SKM-1 treated with dmso at 0.1 percent for 144 hours (cell line): ENCODE measurements at regions not wholly inside any gene's neighbourhood (a gene's known extent, or its start where the extent isn't known, plus 50 kb on each side); places are given as distances from the start of the nearest gene placed in this dataset.

Source experiments
- DNase-seq: peaks from one replicate; lab custom pipeline; 2025; ENCODE audit not compliant: unreplicated experiment; lab: John Stamatoyannopoulos, UW

DNA sequence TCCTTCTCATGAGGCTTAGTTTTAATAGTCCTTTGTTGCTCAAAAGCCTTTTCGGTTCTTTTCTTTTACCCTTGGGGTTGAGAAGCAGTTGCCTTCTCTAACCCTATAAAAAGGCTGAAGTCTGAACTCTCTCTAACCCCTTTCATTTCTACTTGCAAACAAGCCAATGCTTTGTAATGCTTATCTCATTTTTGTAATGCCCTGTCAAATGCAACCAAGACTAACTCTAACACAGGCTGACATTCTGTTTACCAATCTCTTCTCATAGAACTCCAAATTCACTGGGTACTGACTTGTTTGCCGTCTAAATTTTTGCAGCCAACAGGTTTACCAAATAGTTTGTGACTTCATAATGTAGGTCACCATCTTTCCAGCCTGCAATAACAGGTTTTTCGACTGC lies 233.9 kb upstream of the SNX7 start:
- no peak for DNase-seq

DNA sequence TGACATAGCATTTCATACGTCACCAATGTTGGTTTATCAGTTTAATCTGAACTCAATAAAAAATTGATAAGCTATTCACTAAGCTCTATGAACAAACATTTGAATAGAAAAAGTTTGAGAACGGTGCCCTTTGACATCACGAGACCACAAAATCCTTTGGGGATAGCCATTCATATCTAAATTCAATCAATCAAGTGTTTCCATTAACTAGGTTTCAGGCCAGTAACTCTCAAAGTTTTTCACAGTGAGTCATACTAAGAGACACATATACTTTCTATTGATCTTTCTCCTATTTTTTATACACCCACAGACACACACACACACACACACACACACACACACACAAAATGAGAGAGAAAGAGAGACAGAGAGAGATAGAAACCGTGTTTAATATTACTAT lies 235.4 kb upstream of the SNX7 start:
- DNase-seq, result no peak

DNA sequence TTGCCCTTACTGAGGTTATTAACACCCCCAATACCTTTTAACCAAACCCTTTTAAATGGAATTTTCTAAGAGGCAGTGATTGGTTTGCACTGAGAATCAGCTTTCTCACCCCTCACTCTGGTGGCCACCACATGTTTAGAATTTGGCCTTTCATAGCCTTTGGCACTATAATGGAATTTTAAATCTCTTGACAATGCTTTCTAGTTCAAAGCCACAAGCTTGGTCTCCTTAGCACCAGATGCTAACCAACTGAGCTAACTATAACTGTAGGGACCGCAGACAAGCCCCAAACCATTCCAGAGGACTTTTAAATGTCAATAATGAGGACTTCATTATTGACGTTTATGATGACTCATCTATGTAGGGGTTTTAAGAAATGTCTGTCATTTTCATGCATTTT lies 238.7 kb upstream of the SNX7 start:
- DNase-seq, result no peak

DNA sequence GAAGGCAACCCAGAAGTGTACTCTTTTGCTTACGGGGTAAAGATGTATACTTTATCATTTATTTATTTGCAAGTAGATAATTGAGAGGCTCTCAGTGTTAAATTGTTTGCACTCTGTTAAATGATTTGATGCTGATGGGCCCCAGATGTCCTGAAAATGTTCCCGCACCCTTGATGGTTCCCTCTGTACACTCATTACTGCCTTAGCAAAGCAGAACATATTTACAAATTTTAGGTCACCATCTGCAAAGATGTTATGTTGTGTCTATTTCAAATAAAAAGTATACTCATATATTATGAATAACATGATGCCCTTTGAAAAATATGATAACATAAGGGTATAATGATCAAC lies 240.5 kb upstream of the SNX7 start:
- no peak for DNase-seq

DNA sequence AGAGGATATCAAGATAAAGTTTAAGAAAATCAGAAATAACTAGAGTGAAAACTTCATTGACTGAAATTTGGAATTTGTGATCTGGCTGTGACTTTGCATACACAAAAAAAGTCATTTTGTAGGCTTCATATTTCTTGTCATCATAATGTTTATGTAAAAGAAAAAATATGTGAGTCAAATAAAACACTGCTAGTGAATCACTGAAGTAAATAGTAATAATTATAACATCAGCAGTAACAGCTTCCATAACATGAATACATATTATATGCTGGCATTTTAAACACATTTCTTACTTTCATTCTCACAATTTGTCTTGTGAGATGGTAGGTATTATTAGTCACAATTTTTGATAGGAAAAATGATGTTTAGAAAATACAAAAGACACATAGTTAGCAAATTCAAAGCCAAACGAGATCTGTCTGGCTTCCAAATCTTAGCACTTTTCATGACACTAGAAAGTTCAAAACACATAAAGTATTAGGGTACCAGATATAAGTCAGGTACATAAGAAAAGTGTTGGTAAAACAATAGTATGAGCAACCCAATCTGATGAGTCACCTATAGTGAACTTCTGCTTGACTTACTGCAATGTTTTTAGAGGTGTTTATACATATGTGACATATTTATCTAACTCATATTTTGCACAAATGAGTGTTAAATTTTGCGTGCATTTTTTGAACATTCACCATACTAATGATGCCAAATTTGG lies 241.0 kb upstream of the SNX7 start:
- DNase-seq, result no peak

DNA sequence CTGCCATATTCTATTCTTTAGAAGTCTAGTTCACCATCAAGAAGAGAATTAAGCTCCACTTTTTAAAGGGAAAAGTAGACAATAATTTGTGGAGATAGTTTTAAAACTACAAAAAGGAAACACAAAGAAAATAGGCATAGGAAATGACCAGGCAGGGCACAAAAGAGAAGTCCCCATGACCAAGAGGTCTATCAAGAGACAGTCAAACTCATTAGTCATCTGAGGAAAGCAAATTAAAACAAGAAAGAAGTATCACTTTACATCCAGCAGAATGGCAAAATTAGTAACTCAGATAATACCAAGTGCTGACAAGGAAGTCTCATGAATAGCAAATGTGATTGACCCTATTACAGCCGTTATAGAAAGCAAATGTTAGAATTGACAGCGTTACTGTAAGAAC lies 243.7 kb upstream of the SNX7 start:
- no peak for DNase-seq

DNA sequence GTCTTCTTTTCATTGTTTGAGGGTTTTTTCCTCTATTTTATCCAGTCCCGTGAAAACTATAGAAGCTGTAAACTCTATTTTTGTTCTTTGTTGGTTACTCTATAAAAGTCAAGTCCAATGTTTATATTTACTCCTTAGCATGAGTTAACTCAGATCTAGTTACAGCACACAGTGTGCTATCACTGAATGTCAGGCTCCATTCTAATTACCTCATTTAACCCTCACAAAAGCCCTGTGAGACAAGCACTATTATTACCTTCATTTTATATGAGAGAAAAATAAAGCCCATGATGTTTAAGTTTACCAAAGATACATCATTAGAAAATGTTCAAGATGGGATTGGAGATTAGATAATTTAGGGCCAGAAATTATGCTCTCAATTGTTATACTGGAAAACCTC lies 251.4 kb upstream of the SNX7 start:
- DNase-seq, result no peak

DNA sequence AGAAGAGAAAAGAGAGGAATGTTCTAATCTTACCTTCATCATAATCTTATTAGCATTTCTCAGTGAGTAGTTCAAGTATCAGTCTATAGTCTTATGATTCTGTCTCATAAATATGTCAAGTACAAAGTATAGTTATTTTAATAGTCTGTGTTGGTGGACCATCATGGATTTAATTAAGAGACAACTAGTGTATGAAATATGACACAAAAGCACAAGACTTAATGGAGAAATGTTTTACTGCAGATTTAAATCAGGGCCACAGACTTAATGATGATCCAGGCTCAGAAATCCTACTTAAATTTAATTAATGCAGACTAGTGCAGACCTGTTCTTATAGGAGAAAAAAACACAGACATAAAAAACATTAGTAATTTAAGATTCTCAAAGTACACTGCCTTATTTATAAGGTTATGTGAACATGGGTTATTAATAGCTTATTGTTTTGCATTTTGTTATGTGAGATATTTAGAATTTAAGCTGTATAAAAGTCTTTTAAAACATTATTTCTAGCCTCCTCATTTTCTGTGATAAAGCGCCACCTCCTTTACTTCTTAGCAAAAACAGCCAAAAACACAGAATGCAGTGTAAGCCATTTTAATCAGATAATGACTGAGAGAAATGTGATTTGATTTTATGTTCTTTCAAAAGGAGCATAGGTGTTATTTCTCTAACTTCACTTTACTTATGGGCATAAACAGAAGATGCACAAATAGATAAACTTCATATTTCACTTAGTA lies 255.0 kb upstream of the SNX7 start:
- DNase-seq, result no peak

DNA sequence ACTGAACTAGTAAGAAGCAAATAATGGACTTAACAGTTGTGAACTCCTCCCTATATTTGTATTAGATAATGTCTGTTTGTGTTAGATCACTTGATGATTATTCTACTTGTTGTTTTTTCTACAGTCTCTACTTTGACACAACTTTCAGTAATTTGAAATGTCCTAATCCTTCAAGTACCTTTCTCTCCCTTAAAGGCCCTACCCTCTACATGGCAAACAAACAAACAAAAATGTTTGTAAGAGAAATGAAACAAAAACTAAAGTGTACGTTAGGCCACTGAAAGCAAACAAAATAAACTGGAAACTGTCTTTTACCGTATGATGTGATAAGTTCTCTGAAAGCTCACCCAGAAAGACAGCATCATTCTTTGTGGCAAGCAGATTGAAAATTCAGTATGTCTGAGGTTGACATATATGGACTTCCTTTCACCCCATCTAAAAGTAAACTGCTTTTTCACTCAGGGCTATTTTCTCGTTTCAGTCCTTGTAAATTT lies 255.9 kb upstream of the SNX7 start:
- DNase-seq, result no peak

DNA sequence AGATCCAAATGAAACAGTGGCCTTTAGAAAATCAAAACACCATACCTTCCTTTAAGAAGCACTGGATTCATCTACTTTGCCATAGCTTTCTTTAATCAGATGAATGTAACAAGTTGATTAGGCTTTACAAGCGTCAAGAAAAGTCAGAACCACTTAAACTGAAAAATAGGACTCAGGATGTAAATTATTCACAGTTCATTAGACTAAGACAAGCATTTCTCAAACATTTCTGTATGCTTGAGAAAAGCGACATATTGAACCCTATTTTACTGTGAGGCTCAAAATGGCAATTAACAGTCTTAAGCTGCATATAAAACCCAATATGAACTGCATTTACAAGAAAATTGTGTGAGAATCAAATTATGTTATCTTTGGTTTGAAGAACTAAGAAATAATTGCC lies 256.7 kb upstream of the SNX7 start:
- no peak for DNase-seq

DNA sequence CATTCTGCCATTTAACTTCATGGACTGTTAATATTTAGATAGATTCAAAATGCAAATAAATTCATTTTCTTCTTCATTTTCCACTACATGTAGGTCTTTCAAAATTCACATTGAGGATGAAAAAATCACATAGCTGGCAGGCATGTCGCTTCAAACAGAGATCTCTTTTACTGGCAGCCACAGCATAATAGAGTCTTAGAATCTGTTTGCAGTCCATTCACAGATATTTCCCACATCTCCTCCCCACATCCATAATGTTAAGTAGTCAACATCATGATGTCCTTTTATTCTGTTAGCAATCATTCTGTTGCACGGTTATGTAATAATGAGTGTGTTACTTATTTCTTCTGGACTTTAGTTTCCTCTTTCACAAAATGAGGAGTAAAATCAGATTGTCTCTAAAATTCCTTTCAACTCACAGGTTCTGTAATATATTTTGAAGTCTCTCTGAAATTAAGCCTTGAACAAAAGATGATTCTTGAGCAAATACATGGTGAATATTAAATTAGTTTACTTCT lies 257.5 kb upstream of the SNX7 start:
- DNase-seq, result no peak

DNA sequence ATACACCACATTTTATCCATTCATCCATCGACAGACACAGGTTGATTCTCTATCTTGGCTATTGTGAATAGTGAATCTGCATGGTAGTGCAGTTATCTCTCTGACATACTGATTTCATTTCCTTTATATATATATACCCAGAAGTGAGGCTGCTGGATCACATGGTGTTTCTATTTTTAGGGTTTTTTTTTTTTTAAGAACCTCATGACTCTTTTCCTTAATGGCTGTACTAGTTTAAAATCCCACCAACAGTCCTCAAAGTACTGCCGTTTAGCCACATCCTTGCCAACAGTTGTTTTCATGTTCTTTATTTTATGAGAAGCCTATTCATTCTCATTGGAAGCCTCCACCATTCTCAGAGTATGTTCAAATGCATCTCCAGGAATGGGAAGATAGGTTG lies 258.7 kb upstream of the SNX7 start:
- DNase-seq, result no peak

DNA sequence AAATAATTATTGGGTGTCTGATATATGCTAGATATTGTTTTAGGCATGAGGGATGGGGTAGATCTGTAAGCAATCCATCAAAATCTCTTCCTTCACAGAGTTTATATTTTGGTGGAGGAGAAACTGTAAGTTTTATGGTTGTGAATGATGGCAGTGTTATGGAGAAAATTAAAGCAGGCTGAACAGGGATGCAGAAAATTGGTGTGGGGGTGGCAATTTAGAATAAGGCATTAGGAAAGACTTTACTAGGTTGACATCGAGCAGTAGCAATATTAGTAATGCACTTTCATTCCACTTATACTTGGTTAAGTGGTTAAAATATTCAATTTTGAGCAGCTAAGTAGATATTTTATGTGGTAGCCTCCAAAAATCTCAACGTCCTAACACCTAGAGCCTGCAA lies 261.1 kb upstream of the SNX7 start:
- DNase-seq, result no peak

DNA sequence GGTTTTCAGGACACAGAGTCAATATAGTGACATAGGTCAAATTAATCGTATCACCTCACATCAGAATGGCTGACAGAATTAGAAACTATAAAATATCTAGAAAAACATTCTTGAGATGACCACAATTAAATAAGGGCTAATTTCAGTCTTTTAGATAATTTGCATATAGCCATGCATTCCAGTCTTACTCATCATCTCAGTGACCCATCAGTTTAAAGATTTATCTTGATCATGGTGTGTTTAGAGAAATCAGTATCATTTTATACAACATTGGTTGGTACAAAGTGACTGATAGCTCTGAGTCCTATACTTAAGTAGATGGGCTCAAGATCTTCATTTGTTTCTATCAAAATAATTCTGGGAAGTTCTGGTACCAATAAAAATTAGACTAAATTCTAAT lies 262.3 kb upstream of the SNX7 start:
- no peak for DNase-seq

DNA sequence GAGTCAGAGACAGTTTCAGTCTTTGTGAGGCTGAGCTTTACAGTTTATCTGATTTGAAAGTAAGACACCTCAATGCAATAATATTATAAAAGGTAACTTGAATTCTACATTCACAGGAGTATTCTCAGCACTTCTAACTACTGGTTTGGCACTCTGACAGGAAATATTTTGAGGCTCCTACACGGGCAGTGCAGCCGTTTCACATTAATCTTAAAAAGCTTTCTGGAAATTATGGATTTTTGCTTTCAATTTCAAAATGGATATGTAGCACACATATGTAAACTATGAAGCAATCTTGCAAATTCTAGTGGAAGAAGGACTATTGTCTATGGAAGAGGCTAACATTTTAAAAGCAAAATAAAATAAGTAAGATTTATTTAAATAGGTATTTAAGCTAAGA lies 262.9 kb upstream of the SNX7 start:
- DNase-seq, result no peak

DNA sequence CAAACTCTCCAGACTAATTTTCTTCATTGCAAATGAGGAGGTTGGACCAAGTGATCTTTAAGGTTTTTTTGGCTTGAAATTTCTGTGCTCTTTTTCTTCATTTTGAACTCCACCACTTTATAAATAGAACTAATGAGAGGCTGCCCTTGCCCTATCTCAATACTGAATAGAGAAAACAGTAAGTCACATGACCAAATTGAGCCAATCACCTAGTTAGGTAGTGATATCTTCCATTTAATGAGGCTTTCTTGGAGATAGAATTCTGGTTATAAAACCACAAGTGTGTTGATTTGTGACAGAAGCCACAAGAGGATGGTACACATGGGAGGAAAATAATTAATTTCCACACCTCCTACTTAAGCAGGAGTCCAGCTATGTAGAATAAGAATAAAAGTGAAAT lies 263.4 kb upstream of the SNX7 start:
- DNase-seq, result no peak

DNA sequence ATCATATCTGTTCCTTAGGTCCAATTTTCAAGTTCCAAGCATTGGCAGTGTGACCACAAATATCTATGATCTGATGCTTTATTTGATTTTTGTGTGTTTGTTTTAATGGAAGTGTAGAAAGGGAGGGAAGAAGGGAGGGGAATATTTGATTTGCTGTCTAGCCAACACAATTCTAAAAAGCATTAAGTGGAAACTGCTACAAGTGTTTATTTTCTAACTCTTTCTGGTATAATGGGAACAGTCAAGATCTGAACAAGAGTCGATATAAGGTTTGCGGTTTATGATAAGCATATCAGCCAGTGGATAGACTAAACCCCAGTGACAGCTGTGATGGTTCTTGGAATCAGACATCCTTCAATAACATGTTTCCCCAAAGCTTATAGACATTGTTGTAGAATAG lies 267.8 kb upstream of the SNX7 start:
- DNase-seq, result no peak

DNA sequence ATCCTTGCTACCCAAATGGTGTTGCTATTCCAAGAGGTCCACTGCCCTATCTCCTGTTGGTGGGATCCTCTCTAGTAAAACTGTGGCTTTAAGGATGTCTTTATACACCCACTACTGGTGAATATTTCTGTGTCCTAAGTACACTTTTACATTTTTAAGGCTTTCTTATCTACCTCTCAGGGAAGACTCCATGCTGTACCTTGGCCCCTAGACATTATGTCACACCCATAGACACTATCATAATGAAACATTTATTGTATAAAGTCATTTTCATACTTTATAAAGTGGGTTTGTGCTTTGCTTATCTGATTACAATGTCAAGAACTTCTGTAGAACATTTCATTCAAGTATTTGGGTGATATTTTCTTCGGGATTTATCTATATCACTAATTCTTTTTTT lies 270.3 kb upstream of the SNX7 start:
- no peak for DNase-seq

DNA sequence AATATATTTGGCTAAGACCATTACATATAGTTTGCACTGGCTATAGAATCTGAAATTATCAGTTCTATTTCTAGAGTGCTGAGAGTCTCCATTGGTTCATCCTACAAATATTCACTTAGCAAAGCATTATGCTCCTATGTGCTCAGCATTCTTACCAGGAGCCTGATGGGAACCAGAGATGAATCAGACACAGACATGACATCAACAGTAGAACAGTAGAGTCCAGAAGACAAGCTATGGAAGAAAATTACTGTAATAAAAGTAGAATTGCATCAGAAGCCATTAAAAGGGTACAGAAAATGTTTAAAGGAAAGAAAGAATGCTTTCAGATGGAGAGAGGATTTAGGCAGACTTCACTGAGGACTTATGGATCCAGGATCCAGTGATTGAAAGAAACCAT lies 271.7 kb upstream of the SNX7 start:
- DNase-seq, result no peak

DNA sequence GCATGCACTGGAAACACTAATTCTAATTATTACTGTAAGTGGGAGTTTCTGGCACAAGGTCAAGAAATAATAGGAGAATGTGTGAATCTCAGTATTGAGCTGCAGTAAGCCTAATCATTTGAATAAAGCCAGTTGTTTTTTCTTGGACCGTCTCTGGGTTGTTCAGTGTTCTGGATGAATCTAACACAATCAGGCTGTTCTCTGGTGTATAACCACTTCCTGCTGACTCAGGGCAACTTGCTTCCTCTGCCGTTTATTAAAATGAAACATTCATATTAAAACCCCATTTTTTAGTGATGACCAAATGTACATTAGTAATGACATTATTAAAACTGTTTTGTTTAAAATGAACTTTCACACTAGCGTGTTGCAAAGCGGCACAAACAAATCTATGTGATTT lies 273.1 kb upstream of the SNX7 start:
- no peak for DNase-seq

DNA sequence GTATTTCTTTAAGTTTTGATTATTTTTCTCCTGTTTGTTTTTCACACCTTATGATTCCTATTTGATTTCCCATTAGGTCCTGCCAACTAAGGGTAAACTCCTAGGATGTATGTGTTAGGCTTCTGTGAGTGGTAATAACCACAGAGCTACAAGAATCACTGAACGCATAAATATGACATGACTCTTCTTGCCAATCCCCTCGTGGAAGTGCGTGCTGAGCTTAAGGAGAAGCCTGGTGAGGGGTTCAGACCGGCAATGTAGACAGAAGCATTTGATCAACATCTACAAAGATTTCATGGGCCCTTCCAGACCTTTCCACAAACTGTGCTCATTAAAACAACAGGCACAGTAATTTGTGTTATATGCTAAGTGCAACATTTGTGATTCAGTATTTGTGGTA lies 273.8 kb upstream of the SNX7 start:
- no peak for DNase-seq

DNA sequence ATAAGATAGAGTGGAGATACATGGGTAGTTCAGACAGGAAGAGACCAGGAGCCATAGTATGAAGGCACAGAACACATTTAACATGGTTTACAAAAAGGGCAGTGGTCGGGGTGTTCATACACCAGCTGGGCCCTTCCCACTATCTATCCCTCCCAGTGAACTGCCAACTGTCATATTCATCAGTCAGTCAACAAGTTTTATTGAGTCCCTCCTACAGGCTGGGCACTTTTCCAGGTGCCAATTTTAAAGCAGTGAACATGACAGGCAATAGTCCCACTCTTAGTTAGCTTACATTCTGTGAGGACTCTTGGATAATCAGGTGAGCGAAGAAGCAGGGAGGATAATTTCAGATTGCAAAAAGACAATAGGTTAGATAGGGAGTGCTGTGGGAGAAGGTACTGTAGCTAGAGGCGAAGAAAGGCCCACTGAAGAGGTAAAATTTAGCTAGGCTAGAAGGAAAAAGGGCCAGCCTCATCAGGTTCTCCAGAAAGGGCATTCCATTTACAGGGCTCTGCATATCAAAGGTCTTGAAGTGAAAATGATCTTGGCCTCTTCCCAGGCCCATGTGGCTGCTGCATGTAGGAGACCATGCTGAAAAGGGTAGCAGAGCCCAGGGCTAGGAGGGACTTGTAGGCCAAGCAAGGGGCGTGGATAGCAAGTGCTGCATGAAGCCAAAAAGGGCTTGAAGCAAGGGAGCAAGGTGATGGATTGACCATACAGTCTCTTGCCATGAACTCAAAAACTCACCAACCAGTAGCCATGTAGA lies 274.7 kb upstream of the SNX7 start:
- no peak for DNase-seq
